Lung microvascular endothelial cell (primary cell): ENCODE measurements at regions not wholly inside any gene's neighbourhood (a gene's known extent, or its start where the extent isn't known, plus 50 kb on each side); places are given as distances from the start of the nearest gene placed in this dataset.
"Not testable (repeated sequence)": the region's sequence is repeated elsewhere in the genome, so short reads cannot be mapped to it uniquely, and the experiment has no call there.

Source experiments
- DNase-seq, 2 donors: peaks; one replicate each; pipeline versions ENCODE4 v3.0.0 to v3.0.0-alpha.2; 2010; ENCODE audit warnings: low read depth in 2 of 2

DNA sequence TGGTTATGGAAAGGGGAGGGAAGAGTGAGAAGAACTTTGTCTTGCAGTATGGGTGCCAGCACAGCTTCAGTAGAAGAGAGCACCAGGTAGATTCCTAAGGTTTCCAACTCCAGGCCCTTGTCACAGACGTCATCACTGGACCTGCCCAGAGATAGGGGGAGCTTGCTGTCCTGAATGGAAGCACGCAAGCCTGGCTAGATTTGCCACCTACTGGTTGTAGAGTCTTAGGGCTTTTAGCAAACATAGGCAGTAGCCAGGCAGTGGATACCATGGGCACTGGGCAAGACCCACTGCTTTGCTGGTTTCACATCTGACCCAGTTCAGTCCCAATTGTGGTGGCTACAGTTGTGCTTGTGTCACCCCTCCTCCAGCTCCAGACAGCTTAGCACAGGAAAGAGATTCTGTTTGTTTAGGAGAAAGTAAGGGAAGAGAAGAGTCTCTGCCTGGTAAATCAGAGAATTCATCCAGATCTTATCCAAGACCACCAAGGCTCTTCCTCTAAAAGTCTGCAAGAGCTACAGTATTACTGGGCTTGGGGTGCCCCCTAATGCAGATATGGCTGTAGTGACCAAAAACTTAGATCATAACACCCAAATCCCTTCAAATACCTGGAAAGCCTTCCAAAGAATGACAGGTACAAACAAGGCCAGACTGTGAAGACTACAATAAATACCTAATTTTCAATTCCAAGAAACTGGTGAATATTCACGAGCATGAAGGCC, 158.9 kb downstream of the HINT1 start:
- no peak for DNase-seq

DNA sequence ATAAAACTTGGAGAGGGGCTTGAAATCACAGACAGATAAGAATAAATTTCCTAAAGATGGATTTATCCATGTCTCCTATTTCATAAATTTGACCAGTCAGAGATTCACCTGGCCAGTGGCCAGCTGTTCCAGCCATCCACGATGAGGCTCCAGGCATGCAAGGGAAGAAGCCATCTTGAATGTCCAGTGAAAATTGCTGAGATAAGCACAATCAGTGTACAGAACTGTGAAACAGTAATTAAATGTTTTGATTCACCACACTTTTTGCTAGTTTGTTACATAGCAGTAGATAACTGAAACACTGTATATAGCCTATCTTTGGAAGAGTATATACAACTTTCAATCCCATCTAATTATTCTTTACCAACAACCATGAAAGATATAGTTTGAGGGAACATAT, 163.5 kb downstream of the HINT1 start:
- no peak for DNase-seq

DNA sequence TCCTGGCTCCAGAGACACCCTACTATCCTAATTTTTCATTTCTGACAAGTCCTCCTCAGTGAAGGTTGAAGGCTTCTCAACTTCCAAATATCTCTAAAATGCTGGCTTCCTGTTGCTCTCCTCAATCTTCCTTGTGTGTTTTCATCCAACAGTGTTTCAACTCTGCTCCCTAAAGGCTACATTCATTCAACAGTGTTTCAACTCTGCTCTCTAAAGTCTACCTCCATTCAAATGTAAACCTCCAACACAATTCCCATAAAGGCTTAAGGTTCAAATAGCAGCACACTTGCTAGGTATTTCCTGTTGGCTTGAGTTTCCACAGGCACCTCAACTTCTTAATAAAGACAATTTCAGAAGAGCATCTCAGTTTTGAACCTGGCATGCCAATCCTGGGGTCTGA, 164.8 kb downstream of the HINT1 start:
- DNase-seq = no peak

DNA sequence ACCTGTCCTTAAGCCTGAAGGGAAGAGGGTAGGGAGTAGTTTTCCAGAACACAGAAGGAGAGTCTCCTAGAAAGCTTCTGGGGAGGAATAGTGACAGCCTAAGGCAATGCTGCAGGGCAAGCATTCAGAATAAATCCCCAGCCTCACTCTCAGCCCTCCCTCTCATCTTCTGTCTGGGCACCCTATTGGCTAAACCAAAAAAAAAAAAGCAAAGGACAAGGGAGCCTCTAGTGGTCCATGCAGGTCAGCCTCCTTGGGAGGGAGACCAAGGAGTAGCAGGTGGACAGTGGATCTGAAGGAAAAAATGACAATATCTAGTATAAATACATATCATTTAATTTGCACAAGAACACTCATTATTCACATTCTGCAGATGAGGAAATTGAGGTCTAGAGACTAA, 168.3 kb downstream of the HINT1 start:
- not testable (repeated sequence) for DNase-seq

DNA sequence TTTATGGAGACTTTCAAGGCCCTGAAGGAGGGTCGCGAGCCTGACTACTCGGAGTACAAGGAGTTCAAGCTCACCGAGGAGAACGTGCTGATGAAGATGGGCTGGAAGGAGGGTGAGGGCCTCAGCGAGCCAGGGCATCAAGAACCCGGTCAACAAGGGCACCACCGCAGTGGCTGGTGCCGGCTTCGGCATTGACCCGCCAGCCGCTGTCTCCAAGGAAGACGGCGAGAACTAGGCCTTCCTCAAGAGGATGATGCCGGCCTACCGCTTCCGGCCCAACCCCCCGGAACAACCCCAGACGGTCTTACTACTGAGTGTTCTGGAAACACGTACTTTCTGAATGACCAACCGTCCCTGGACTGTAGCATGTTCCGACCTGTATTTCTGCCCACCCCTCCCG, 169.2 kb downstream of the HINT1 start:
- DNase-seq = no peak

DNA sequence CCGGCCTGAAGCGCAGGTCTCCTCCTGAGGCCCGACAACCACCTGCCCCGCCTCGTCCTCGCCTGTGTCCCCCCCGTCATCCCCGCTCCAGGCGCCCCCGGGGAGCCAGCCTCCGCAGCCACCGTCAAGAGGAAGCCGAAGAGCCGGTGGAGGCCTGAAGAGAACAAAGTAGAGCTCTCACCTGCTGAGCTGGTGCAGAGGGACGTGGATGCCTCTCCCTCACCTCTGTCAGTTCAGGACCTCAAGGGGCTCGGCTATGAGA, 169.9 kb downstream of the HINT1 start:
- DNase-seq = no peak

DNA sequence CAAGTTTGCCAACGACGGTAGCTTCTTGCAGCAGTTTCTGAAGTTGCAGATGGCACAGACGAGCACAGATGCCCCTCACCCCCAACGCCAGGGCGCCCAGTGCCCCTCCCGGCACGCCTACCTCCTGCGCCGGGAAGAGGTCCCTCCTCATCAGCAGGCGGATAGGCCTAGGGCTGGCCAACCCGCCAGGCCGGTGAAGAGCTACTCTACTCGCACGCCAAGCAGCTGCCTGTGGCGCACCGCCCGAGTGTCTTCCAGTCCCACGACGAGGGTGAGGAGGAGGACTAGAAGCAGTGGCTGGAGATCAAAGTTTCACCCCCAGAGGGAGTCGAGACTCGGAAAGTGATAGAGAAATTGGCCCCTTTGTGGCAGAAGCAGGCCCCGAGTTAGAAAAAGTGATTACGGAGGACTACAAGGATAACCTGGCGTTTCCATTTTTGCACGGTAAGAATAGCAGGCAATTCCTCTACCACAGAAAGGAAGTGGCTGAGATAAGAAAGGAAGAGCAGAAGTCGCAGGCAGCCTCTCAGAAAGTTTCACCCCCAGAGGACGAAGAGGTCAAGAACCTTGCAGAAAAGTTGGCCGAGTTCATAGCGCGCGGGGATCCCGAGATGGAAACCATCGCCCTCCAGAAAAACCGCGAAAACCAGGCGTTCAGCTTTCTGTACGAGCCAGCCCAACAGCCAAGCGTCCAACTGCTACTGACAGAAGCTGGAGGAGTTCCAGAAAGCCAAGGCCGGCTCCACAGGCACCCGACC, 170.4 kb downstream of the HINT1 start:
- DNase-seq = no peak

DNA sequence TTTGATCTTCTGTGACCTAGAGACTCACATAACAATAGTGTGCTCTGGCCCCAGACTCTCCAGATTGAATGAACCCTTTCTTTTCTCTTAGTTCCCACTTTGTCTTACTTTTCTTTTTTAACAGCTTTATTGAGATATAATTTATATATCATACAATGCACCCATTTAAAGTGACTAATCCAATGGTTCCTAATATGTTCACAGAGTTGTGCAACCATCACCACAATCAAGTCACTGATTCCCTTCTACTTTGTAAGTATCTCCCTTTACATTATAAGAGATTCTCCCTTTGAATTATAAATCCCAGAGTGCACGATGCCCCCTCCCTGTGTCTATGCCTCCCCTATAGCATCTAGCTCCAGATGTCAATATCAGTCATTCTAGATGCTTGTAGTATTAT, 172.4 kb downstream of the HINT1 start:
- no peak for DNase-seq

DNA sequence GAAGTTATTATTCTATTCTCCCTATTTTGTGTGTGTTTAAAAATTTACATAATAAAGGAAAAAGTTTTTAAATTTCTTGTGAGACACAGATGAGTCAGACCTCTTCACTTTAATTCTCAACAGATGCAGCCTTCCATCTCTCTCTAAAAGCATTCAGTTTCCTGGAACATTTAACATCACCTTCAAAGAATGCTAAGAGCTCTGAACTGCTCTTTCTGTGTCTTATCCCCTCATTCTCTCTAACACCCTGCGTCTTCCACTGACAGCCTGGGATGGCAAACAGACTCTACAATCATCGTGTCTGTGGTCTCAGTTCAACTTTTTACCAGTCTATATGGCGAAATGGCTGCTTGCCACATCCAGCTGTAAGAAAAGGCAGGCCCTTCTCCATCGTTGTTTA, 173.0 kb downstream of the HINT1 start:
- no peak for DNase-seq

DNA sequence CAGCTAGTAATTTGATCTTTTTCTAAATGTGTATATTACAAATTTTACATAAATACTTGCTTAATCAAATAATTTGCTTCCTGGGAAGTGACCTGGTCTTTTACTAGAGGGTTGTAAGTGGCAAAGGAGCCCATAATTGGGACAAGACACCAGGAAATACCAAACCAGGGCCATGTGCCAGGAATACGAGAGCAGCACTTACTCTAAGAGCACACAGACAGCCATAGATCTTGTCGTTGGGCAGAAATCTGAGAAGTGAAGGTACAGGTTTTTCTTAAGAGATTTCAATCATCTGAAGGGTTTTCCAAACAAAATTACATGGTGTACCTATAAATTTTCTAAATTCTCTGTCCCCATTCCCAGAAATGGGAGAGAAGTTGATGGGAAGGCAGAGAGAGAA, 179.3 kb downstream of the HINT1 start:
- DNase-seq = no peak

DNA sequence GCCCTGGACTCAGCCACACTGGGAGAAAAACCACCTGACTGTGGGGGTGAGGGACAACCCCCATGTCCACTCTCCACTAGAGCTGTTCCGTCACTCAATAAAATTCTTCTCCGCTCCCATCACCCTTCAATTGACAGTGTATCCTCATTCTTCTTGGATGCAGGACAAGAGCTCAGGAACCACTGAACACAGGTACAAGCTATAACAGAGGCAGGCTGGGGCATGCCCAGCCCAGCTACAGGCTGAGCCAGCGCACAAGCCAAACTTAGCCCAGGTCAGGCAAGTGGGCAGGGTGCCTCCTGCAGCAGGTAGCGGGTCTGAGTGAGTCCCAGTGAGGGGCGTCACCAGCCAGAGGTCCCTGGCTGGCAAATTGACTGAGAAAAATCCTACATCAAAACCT, 183.4 kb downstream of the HINT1 start:
- DNase-seq = no peak

DNA sequence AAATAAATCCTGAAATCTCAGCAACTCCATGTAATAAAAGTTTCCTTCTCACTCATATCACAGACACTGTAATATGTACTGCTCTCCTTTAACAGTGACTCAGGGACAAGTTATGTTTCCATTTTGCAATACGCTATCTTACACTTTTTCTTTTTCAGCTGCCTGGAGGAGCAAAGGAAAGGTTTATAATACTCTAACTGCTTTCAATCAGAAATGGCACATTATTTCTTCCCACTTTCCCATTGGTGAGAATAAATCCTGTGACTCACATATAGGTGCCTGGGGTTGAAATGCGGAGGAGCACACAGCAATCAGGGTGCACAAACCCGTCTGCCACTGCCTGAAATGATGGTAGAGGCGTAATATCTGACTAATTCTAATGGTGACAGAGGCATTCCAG, 186.6 kb downstream of the HINT1 start:
- DNase-seq = no peak

DNA sequence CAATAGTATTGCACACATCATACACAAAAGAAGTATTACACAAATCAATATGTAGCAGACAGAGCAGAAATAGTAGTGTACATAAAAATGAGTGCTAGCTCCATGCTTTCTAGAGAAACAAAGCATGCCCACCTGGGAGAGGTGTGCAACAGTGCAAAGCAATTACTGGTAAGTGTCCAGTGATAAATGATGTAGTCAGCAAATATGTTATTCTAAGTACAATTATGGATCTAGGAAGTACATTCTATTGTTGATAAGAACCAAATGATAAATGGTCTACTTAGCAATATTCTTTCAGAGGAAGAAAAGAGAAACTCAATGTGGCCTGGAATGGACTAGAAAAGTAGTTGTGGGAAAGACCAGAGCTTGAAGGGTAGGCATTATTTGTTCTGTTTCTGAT, 188.6 kb downstream of the HINT1 start:
- no peak for DNase-seq

DNA sequence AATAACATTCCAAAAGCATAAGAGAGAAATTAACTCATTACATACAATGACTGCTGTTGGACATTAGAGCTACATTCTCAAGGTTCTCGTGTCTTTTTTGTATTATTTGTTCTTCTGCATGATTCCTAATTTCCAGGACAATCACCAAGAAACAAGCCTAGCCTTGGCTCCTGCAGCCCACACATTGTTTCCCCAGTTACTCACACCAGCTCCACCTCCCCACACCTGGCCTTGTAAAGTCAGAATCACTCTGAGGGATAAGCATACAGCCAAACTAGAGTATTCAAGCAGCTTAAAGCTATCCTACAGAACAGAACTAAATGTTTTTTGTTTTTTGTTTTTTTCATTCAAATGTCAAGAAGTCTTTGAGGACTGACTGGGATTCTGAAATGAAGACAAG, 189.2 kb downstream of the HINT1 start:
- DNase-seq = no peak

DNA sequence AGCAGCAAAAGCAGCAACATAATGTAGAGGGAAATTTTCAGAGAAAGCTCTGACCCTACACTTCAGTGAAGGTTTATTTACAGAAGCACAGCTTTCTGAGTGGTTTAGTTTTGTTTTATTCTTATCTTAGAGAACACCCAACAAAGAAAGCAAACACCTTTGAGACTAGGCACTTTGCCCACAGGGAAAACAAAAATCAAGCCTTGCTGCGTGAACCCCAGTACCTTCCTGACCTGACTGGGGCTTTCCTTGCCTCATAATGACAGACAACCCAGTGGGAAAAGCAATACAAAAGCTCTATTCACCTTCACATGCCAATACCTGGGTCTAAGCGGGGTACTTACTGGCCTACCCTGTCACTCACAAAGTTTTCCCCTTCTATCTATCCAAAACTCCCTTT, 189.8 kb downstream of the HINT1 start:
- DNase-seq = no peak

DNA sequence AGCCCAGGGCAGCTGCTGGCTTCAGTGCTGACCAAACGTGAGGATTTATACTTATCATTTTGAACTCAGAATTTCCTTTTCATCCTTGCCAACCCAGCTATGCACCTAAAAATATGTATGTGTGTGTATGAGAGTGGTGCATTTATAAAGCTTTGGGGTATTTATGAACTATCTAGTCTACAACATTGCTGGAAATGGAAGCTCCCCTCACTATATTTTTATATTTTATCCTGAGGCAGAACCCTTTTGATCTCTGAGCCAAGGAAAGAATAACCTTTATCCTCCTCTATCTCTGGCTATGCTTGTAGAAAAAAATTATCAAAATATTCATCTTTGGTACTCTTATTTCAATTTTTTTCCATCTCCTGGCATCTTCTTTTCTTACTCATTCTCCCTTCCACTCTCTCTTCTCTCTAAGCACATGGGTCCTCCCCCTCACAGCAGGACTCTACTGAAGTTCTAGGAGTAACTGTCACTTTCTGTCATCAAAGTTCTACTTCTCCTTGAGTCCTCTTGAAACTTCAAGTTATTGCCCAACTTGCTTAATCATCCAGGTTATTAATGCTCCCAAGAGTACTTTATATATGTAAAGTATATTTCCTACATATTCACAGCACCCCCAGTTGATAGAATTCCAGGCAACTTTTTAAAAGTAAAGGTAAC, 190.9 kb downstream of the HINT1 start:
- DNase-seq = no peak

DNA sequence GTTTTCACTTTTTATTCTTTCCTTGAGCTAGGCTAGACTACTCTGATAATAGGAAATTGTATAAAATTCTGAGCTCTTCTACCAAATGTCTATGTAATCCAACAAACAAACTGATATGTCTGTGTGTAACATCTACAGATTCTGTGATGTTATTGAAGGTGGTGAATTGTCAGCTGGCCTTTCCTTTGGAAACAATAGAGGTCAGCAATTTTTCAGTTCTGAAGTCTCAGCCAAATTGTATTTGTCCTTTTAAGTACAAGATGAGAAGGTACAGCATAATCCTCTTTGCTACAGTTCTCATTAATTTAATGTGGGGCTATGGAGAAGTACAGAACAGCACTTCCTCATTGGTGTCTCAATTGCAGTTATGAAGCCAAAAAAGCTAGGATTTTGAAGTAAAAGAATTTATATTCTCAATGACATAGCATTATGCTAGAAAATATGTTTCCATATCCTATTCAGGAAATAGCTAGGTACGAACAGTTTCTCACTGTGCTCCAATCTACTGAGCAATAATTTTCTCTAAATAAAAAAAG, 198.0 kb downstream of the HINT1 start:
- no peak for DNase-seq

DNA sequence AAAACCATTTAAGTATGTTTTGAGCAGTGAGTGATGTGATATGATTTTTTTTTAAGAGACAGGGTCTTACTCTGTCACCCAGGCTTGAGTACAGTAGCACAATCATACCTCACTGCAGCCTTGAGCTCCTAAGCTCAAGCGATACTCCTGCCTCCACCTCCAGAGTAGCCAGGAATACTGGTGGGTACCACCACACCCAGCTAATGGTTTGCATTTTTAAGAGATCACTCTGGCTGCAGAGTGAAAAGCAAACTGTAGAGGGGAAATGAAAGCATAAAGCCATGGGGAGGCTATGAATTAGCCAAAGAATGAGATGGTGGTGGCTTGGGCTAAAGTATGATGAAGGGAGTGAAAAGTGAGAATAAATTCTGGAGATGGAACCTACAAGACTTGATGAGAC, 199.1 kb downstream of the HINT1 start:
- no peak for DNase-seq

DNA sequence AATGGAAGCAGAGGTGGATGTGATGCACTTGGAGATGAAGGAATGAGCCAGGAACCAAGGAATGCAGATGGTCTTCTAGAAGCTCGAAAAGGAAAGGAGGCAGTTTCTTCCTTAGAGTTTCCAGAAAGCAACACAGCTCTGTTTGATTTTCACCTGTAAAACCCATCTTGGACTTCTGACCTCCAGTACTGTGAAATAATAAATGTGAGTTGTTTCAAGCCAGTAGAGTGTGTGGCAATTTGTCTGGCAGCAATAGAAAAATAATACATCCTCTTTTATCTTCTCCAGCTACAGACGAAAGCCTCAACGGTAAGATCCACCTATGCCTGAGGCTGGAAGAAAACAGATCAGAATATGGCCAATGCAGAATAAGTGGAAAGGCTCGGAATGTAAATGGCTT, 199.7 kb downstream of the HINT1 start:
- DNase-seq = no peak

DNA sequence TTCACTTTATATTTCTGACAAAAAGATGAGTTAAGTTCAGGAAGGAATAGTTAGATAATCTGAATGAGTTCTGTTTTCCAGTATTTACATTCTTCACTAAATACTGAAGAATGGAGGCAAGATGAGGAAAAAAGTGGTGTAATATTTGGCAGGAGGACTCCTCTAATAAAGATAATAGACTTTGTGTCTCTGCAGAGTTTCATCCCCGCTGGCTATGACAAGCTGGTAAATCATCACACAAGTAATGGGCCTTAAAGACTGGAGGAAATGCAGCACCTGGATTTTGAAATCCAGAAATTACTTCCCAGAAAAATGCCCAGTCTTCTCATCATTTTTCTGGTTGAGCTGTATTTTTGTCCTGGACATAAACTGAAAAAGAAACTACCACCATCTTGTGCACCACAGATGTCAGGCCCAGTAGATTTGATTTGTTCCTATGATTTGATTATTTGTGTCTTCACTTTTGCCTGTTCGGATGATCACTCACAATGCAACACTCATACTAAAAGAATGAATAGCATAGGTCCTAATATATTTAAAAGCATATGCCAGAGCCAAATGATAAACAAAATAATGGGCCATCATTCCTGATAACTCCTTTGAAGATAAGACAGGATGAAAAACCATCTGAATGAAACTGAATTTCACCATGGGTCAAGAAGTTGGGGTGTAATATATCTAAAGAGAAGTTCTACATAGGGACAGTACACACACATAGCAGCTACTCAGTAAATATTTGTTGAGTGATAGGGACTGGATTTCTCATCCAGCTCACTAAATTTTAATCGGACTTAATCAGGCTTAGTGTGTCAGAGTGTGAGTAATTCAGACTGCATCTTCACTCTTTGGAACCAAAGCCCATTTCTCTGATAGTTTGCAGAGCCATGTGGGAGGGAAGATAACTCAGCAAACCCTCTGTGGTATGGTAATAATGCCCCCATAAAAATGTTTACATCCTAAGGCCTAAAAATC, 200.5 kb downstream of the HINT1 start:
- no peak for DNase-seq

DNA sequence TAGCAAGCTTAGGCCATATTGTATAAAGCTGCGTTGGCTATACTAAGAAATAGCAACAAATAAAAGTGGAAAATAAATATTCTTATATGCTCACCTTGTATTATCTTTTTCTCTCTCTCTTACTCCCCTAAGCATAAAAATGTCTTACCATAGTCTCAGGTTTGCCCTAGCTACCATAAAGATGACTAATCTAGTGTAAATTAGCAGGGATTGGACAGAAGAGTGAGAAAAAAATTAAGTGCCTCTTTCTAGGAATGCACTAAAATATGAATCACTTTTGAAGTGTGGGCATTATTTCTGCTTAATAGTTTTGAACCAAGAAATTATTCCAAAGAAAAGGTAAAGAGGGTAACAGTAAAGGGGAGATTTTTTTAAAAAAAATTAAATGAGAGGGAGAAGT, 201.3 kb downstream of the HINT1 start:
- DNase-seq = no peak

DNA sequence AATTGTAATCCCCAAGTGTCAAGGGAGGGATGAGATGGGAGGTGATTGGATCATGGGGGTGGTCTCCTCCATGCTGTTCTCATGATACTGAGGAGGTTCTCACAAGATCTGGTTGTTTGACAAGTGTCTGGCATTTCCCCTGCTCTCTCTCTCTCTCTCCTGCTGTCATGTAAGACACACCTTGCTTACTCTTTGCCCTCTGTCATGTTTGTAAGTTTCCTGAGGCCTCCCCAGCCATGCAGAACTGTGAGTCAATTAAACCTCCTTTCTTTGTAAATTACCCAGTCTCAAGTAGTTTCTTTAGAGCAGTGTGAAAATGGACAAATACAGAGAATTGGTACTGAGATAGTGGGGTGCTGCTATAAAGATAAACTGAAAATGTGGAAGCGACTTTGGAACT, 207.9 kb downstream of the HINT1 start:
- DNase-seq = no peak
